PC-3 (cell line): ENCODE measurements at regions not wholly inside any gene's neighbourhood (a gene's known extent, or its start where the extent isn't known, plus 50 kb on each side); places are given as distances from the start of the nearest gene placed in this dataset.

ENCODE experiments used
- ATAC-seq: fragments of 200-7000 bp; cut with Tn5 transposase; 2 replicates; pipeline ENCODE4 v1.9.1; 2020; ENCODE audit warnings: mild to moderate bottlenecking, moderate library complexity
- BruUV-seq: library from RNA; stranded (reverse); fragments of 400-500 nt; replicated peaks from 2 replicates; lab custom pipeline; 2021; lab: Mats Ljungman, UMichigan
- CTCF ChIA-PET: fragments of 300-600 bp; sonication (Branson Sonifier 250); formaldehyde crosslinking; loops from one replicate; lab custom pipeline; 2022; ENCODE audit warnings: antibody characterized with exemption; lab: Charles Lee
- POLR2A ChIA-PET: fragments of 300-600 bp; sonication (Branson Sonifier 250); formaldehyde crosslinking; loops from one replicate; lab custom pipeline; 2022; ENCODE audit warnings: antibody characterized with exemption; ENCODE audit not compliant: unreplicated experiment; lab: Charles Lee
- DNase-seq: peaks from one replicate; pipeline ENCODE4 v3.0.0-alpha.2; 2015
- H2AFZ ChIP-seq: fragments of 300-600 bp; sonication (generic); 2 replicates; pipeline ENCODE4 v1.6.0; 2016; ENCODE audit warnings: antibody characterized with exemption, low read length
- H3F3A ChIP-seq: fragments of 300-600 bp; sonication (generic); one replicate; pipeline ENCODE4 v1.6.0; 2017; ENCODE audit warnings: antibody characterized with exemption, low read length, control low read depth, mild to moderate bottlenecking; ENCODE audit not compliant: unreplicated experiment
- H3K27ac ChIP-seq: fragments of 300-600 bp; sonication (generic); 2 replicates; pipeline ENCODE4 v1.5.1; 2016; ENCODE audit warnings: mild to moderate bottlenecking, low read length
- H3K27me3 ChIP-seq: fragments of 300-600 bp; sonication (generic); 2 replicates; pipeline ENCODE4 v1.6.1; 2016; ENCODE audit warnings: low read length, mixed read lengths
- H3K36me3 ChIP-seq: fragments of 300-600 bp; sonication (generic); 2 replicates; pipeline ENCODE4 v1.6.1; 2016; ENCODE audit warnings: low read depth, mixed run types, low read length, mixed read lengths
- H3K4me1 ChIP-seq: fragments of 300-600 bp; sonication (generic); 2 replicates; pipeline ENCODE4 v1.5.1; 2016; ENCODE audit warnings: low read length; ENCODE audit not compliant: insufficient read depth
- H3K4me2 ChIP-seq: fragments of 300-600 bp; sonication (generic); 2 replicates; pipeline ENCODE4 v1.6.0; 2016; ENCODE audit warnings: low read length
- H3K4me3 ChIP-seq: fragments of 300-600 bp; sonication (generic); 2 replicates; pipeline ENCODE4 v1.5.1; 2016; ENCODE audit warnings: mild to moderate bottlenecking, low read length, mixed read lengths
- H3K79me2 ChIP-seq: fragments of 300-600 bp; sonication (generic); 2 replicates; pipeline ENCODE4 v1.6.1; 2017; ENCODE audit warnings: low read length, mixed read lengths
- H3K9ac ChIP-seq: fragments of 300-600 bp; sonication (generic); 2 replicates; pipeline ENCODE4 v1.6.0; 2016; ENCODE audit warnings: mild to moderate bottlenecking, low read length
- H3K9me2 ChIP-seq: fragments of 300-600 bp; sonication (generic); replicated peaks from 2 replicates; pipeline ENCODE4 v1.6.1; 2016; ENCODE audit warnings: mixed run types, low read length, mixed read lengths
- H3K9me3 ChIP-seq: fragments of 300-600 bp; sonication (generic); 2 replicates; pipeline ENCODE4 v1.6.1; 2016; ENCODE audit warnings: low read length, mixed read lengths
- H4K20me1 ChIP-seq: fragments of 300-600 bp; sonication (generic); 2 replicates; pipeline ENCODE4 v1.6.1; 2016; ENCODE audit warnings: low read length, mixed read lengths
- CTCF ChIP-seq: fragments of 300-600 bp; sonication (generic); conservative IDR thresholded peaks from 2 replicates; pipeline ENCODE4 v1.5.1; 2017; ENCODE audit warnings: antibody characterized with exemption, low read depth, mild to moderate bottlenecking, low read length
- EZH2 ChIP-seq: fragments of 300-600 bp; sonication (generic); IDR thresholded peaks from one replicate; pipeline ENCODE4 v1.6.1; 2017; ENCODE audit warnings: antibody characterized with exemption, mild to moderate bottlenecking, low read length; ENCODE audit not compliant: unreplicated experiment
- EZH2phosphoT487 ChIP-seq: fragments of 300-600 bp; sonication (generic); IDR thresholded peaks from 2 replicates; pipeline ENCODE4 v1.6.1; 2018; ENCODE audit warnings: mild to moderate bottlenecking, antibody characterized with exemption, low read length, borderline replicate concordance
- intact Hi-C: fragments of 100-400 bp; cut with micrococcal nuclease; formaldehyde crosslinking; loops from 2 replicates; pipeline ENCODE4 v1.9.0; 2023

DNA sequence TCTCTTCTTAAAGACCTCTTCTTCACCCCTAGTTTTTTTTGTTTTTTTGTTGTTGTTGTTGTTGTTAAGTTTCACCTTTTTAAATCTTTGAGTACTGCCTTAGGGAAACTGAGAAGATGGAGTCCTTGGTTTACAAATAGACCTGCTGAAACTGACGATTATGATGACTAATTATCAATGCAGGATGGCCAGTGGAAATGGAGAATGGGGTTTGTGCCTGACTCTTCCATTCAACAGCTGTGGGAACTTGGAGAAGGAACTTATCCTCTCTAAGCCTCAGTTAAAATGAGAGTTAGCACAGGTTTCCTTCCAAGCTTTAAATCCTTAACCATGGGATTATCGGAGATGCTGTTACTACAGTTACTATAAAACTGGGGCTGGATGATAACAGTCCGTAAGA is 66.7 kb upstream of the PNMA1 start:
- Histone ChIP-seq H3F3A (peaks cover 3% of the 10 kb centered on the region), H3K4me2 (no peak overlapping the region), H3K4me3 (no peak overlapping the region), H3K9me2 (no peaks in the 10 kb centered on the region), H3K79me2 (peaks cover 71% of the 10 kb centered on the region), H3K9me3 (no peaks in the 10 kb centered on the region), H3K9ac (no peak overlapping the region), H4K20me1 (no peaks in the 10 kb centered on the region; the same call in 1 of the 2 replicates), H3K36me3 (no peaks in the 10 kb centered on the region), H3K27me3 (no peaks in the 10 kb centered on the region), H2AFZ (no peak overlapping the region), H3K4me1 (peaks cover 23% of the 10 kb centered on the region), H3K27ac (no peak overlapping the region)
- TF ChIP-seq EZH2 = no peak
- TF ChIP-seq EZH2phosphoT487 = no peak
- TF ChIP-seq CTCF = no peak
- CTCF ChIA-PET = no interaction called here
- POLR2A ChIA-PET = no interaction called here
- intact Hi-C loops = no loop called here
- ATAC-seq = no peak
- DNase-seq = no peak
- BruUV-seq = no TSS peak

DNA sequence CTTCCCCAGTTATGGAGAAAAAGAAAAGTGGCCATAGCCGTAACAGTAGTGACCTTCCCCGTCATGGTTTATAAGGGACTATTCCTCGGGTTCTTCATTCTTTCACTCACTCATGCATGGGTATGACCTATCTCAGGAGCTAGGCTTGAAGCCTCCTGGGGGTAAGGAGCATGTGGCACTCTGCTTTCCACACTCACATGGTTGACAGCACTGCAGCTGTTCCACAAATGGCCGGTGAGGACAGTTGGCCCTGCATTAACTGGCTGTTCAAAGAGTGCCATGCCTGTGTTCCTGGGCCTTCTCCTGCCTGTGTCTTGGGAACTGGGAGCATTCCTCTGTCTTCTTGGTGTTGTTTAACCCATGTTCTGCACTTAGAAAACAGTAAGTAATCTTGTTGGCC is 66.2 kb upstream of the PNMA1 start:
- H3K9me2 ChIP-seq = no peaks in the 10 kb centered on the region
- ATAC-seq = no peak
- H3K27me3 ChIP-seq = no peaks in the 10 kb centered on the region
- ChIA-PET POLR2A (no interaction called here), CTCF (no interaction called here)
- no peak overlapping the region for H3K4me3 ChIP-seq
- no peak overlapping the region for H3K27ac ChIP-seq
- H3K36me3 ChIP-seq = no peaks in the 10 kb centered on the region
- no peaks in the 10 kb centered on the region for H3K9me3 ChIP-seq
- H4K20me1 ChIP-seq = no peaks in the 10 kb centered on the region; the same call in 1 of the 2 replicates
- H3K9ac ChIP-seq = no peak overlapping the region
- intact Hi-C loops = no loop called here
- BruUV-seq = no TSS peak
- peaks cover 20% of the 10 kb centered on the region for H3K4me1 ChIP-seq
- no peak for TF ChIP-seq EZH2
- TF ChIP-seq CTCF = no peak
- TF ChIP-seq EZH2phosphoT487 = no peak
- no peak overlapping the region for H3K4me2 ChIP-seq
- no peak overlapping the region for H2AFZ ChIP-seq
- peaks cover 66% of the 10 kb centered on the region for H3K79me2 ChIP-seq
- no peak for DNase-seq
- peaks cover 3% of the 10 kb centered on the region for H3F3A ChIP-seq

DNA sequence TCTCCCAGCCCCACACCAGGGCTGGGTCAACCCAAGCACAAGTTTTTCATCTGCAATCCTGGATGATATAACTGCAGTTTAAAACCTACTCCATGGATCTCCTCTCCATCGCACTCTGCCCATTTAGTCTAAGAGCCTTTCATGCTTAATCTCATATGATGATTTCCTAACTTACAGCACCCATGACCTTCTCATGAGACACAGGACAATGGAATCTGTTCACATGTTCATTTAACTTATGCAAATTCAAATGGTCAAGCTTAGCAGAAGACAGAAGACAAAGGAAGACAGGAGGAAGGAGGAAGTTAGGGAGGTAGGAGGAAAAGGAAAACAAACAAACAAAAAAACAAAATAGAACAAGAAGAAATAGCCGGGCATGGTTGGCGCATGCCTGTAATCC is 64.6 kb upstream of the PNMA1 start:
- no peak overlapping the region for H3K9ac ChIP-seq
- TF ChIP-seq EZH2 (no peak), EZH2phosphoT487 (no peak), CTCF (no peak)
- no peaks in the 10 kb centered on the region for H3K9me2 ChIP-seq
- peaks cover 3% of the 10 kb centered on the region for H3K4me1 ChIP-seq
- BruUV-seq = no TSS peak
- H2AFZ ChIP-seq = no peak overlapping the region
- H3K27ac ChIP-seq = no peak overlapping the region
- H3K4me3 ChIP-seq = no peak overlapping the region
- ATAC-seq (no peak), DNase-seq (no peak)
- H3K79me2 ChIP-seq = peaks cover 62% of the 10 kb centered on the region
- H3K4me2 ChIP-seq = no peak overlapping the region
- H4K20me1 ChIP-seq = no peaks in the 10 kb centered on the region
- intact Hi-C loops = no loop called here
- POLR2A ChIA-PET = no interaction called here
- H3K36me3 ChIP-seq = no peaks in the 10 kb centered on the region
- H3F3A ChIP-seq = no peaks in the 10 kb centered on the region
- H3K9me3 ChIP-seq = no peaks in the 10 kb centered on the region
- CTCF ChIA-PET = no interaction called here
- no peaks in the 10 kb centered on the region for H3K27me3 ChIP-seq
